A172 (cell line): ENCODE measurements at regions not wholly inside any gene's neighbourhood (a gene's known extent, or its start where the extent isn't known, plus 50 kb on each side); places are given as distances from the start of the nearest gene placed in this dataset.

Experiments
- DNase-seq: peaks from one replicate; pipeline ENCODE4 v3.0.0-alpha.2; 2015; ENCODE audit warnings: low spot score

- DNase-seq: no peak
Observed at GRCh38 chr15:61481886-61482285, 252.8 kb upstream of the RORA start.

GRCh38 chr15:61480863-61481262 lies 251.8 kb upstream of the RORA start:
- DNase-seq: no peak

- no peak for DNase-seq
Observed at GRCh38 chr15:61480295-61480694, 251.2 kb upstream of the RORA start.

GRCh38 chr15:61479613-61480012 lies 250.5 kb upstream of the RORA start:
- peak; percentile 27 for DNase-seq

- DNase-seq: no peak
Observed at GRCh38 chr15:61476741-61477140, 247.6 kb upstream of the RORA start.

GRCh38 chr15:61474796-61475195 lies 245.7 kb upstream of the RORA start:
- no peak for DNase-seq

- no peak for DNase-seq
Observed at GRCh38 chr15:61467823-61468222, 238.7 kb upstream of the RORA start.

- peak; percentile 66 for DNase-seq
Observed at GRCh38 chr15:61459785-61460707, 230.9 kb upstream of the RORA start.

GRCh38 chr15:61457050-61457733 lies 228.1 kb upstream of the RORA start:
- DNase-seq: no peak

- no peak for DNase-seq
Observed at GRCh38 chr15:61449186-61449702, 220.1 kb upstream of the RORA start.

GRCh38 chr15:61447981-61448380 lies 218.9 kb upstream of the RORA start:
- no peak for DNase-seq

GRCh38 chr15:61444585-61444984 lies 215.5 kb upstream of the RORA start:
- DNase-seq: no peak

- no peak for DNase-seq
Observed at GRCh38 chr15:61442821-61443220, 213.7 kb upstream of the RORA start.

GRCh38 chr15:61441891-61442290 lies 212.8 kb upstream of the RORA start:
- no peak for DNase-seq

GRCh38 chr15:61426466-61426865 lies 197.4 kb upstream of the RORA start:
- no peak for DNase-seq

GRCh38 chr15:61425934-61426333 lies 196.8 kb upstream of the RORA start:
- DNase-seq: no peak

GRCh38 chr15:61422773-61423172 lies 193.7 kb upstream of the RORA start:
- no peak for DNase-seq

- DNase-seq: no peak
Observed at GRCh38 chr15:61421938-61422337, 192.8 kb upstream of the RORA start.

GRCh38 chr15:61421470-61421869 lies 192.4 kb upstream of the RORA start:
- DNase-seq: no peak

- DNase-seq: no peak
Observed at GRCh38 chr15:61420546-61420945, 191.4 kb upstream of the RORA start.

GRCh38 chr15:61415617-61416120 lies 186.6 kb upstream of the RORA start:
- no peak for DNase-seq

GRCh38 chr15:61411902-61412510 lies 182.9 kb upstream of the RORA start:
- DNase-seq: no peak
